ENCODE measurements at regions not wholly inside any gene's neighbourhood (a gene's known extent, or its start where the extent isn't known, plus 50 kb on each side); places are given as distances from the start of the nearest gene placed in this dataset.
"Not testable (repeated sequence)": the region's sequence is repeated elsewhere in the genome, so short reads cannot be mapped to it uniquely, and the experiment has no call there.

GRCh38 chrX:87003031-87003430 is 514.6 kb upstream of the KLHL4 start:
- no peaks in the 10 kb centered on the region for H3K4me1 ChIP-seq (ENCODE audit: control insufficient read depth, insufficient read depth, low read length)
- no peaks in the 10 kb centered on the region for H3K27me3 ChIP-seq (ENCODE audit: control insufficient read depth, insufficient read depth, low read length)
- no peaks in the 10 kb centered on the region for H3K9me3 ChIP-seq (ENCODE audit: control insufficient read depth, insufficient read depth, low read length)
- H3K4me3 ChIP-seq (ENCODE audit: low read length), result no peak overlapping the region
- no peak for DNase-seq (ENCODE audit: low read depth, low spot score)
- H3K36me3 ChIP-seq (ENCODE audit: control insufficient read depth, insufficient read depth, low read length), result no peaks in the 10 kb centered on the region
- no peak overlapping the region for H3K27ac ChIP-seq (ENCODE audit: low read length)

GRCh38 chrX:87005183-87005582 is 512.4 kb upstream of the KLHL4 start:
- no CpG with 5 or more reads among the region's 3 CpGs for WGBS (ENCODE audit: insufficient coverage, insufficient read length)
- Histone ChIP-seq H3K27me3 (ENCODE audit: control insufficient read depth, insufficient read depth, low read length) (no peaks in the 10 kb centered on the region), H3K4me1 (ENCODE audit: control insufficient read depth, insufficient read depth, low read length) (no peaks in the 10 kb centered on the region), H3K9me3 (ENCODE audit: control insufficient read depth, insufficient read depth, low read length) (no peaks in the 10 kb centered on the region), H3K4me3 (ENCODE audit: low read length) (no peak overlapping the region), H3K27ac (ENCODE audit: low read length) (no peak overlapping the region), H3K36me3 (ENCODE audit: control insufficient read depth, insufficient read depth, low read length) (no peaks in the 10 kb centered on the region)
- DNase-seq (ENCODE audit: low read depth, low spot score), result no peak

GRCh38 chrX:87005885-87006284 is 511.7 kb upstream of the KLHL4 start:
- Histone ChIP-seq H3K4me1 (ENCODE audit: control insufficient read depth, insufficient read depth, low read length) (no peaks in the 10 kb centered on the region), H3K36me3 (ENCODE audit: control insufficient read depth, insufficient read depth, low read length) (no peaks in the 10 kb centered on the region), H3K27ac (ENCODE audit: low read length) (no peak overlapping the region), H3K9me3 (ENCODE audit: control insufficient read depth, insufficient read depth, low read length) (no peaks in the 10 kb centered on the region), H3K27me3 (ENCODE audit: control insufficient read depth, insufficient read depth, low read length) (no peaks in the 10 kb centered on the region), H3K4me3 (ENCODE audit: low read length) (no peak overlapping the region)
- DNase-seq (ENCODE audit: low read depth, low spot score), result no peak

- Histone ChIP-seq H3K9me3 (ENCODE audit: control insufficient read depth, insufficient read depth, low read length) (no peaks in the 10 kb centered on the region), H3K4me1 (ENCODE audit: control insufficient read depth, insufficient read depth, low read length) (no peaks in the 10 kb centered on the region), H3K36me3 (ENCODE audit: control insufficient read depth, insufficient read depth, low read length) (no peaks in the 10 kb centered on the region), H3K27me3 (ENCODE audit: control insufficient read depth, insufficient read depth, low read length) (no peaks in the 10 kb centered on the region), H3K4me3 (ENCODE audit: low read length) (no peak overlapping the region), H3K27ac (ENCODE audit: low read length) (no peak overlapping the region)
- DNase-seq (ENCODE audit: low read depth, low spot score), result no peak
These were observed 511.0 kb upstream of the KLHL4 start for GRCh38 chrX:87006561-87006960.

- WGBS (ENCODE audit: insufficient coverage, insufficient read length), result no CpG with 5 or more reads among the region's 2 CpGs
- H3K27ac ChIP-seq (ENCODE audit: low read length), result no peak overlapping the region
- no peaks in the 10 kb centered on the region for H3K9me3 ChIP-seq (ENCODE audit: control insufficient read depth, insufficient read depth, low read length)
These were observed 500.4 kb upstream of the KLHL4 start for GRCh38 chrX:87017210-87017609.

GRCh38 chrX:87033115-87033514 is 484.5 kb upstream of the KLHL4 start:
- DNase-seq (ENCODE audit: low read depth, low spot score); H3K36me3 ChIP-seq (ENCODE audit: control insufficient read depth, insufficient read depth, low read length); H3K4me1 ChIP-seq (ENCODE audit: control insufficient read depth, insufficient read depth, low read length); H3K4me3 ChIP-seq (ENCODE audit: low read length); H3K9me3 ChIP-seq (ENCODE audit: control insufficient read depth, insufficient read depth, low read length); H3K27me3 ChIP-seq (ENCODE audit: control insufficient read depth, insufficient read depth, low read length); H3K27ac ChIP-seq (ENCODE audit: low read length): not testable (repeated sequence)
- WGBS (ENCODE audit: insufficient coverage, insufficient read length), result no CpG with 5 or more reads among the region's 25 CpGs

More at GRCh38 chrX:87017210-87017609, 500.4 kb upstream of the KLHL4 start:
- Histone ChIP-seq H3K36me3 (ENCODE audit: control insufficient read depth, insufficient read depth, low read length) (no peaks in the 10 kb centered on the region), H3K4me1 (ENCODE audit: control insufficient read depth, insufficient read depth, low read length) (no peaks in the 10 kb centered on the region), H3K27me3 (ENCODE audit: control insufficient read depth, insufficient read depth, low read length) (no peaks in the 10 kb centered on the region), H3K4me3 (ENCODE audit: low read length) (no peak overlapping the region)
- DNase-seq (ENCODE audit: low read depth, low spot score), result no peak

- H3K36me3 ChIP-seq (ENCODE audit: control insufficient read depth, insufficient read depth, low read length), result no peaks in the 10 kb centered on the region
- H3K27ac ChIP-seq (ENCODE audit: low read length), result no peak overlapping the region
- no peaks in the 10 kb centered on the region for H3K9me3 ChIP-seq (ENCODE audit: control insufficient read depth, insufficient read depth, low read length)
- H3K4me3 ChIP-seq (ENCODE audit: low read length), result no peak overlapping the region
- DNase-seq (ENCODE audit: low read depth, low spot score), result no peak
- no peaks in the 10 kb centered on the region for H3K27me3 ChIP-seq (ENCODE audit: control insufficient read depth, insufficient read depth, low read length)
- H3K4me1 ChIP-seq (ENCODE audit: control insufficient read depth, insufficient read depth, low read length), result no peaks in the 10 kb centered on the region
- WGBS (ENCODE audit: insufficient coverage, insufficient read length), result no CpG with 5 or more reads among the region's 4 CpGs
These were observed 472.2 kb upstream of the KLHL4 start for GRCh38 chrX:87045352-87045751.

- Histone ChIP-seq H3K4me3 (ENCODE audit: low read length) (no peak overlapping the region), H3K9me3 (ENCODE audit: control insufficient read depth, insufficient read depth, low read length) (no peaks in the 10 kb centered on the region), H3K4me1 (ENCODE audit: control insufficient read depth, insufficient read depth, low read length) (no peaks in the 10 kb centered on the region), H3K27ac (ENCODE audit: low read length) (no peak overlapping the region), H3K36me3 (ENCODE audit: control insufficient read depth, insufficient read depth, low read length) (no peaks in the 10 kb centered on the region), H3K27me3 (ENCODE audit: control insufficient read depth, insufficient read depth, low read length) (no peaks in the 10 kb centered on the region)
- no CpG with 5 or more reads among the region's 3 CpGs for WGBS (ENCODE audit: insufficient coverage, insufficient read length)
- DNase-seq (ENCODE audit: low read depth, low spot score), result no peak
These were observed 468.0 kb upstream of the KLHL4 start for GRCh38 chrX:87049567-87049966.

GRCh38 chrX:87063642-87064041 is 454.0 kb upstream of the KLHL4 start:
- no peaks in the 10 kb centered on the region for H3K9me3 ChIP-seq (ENCODE audit: control insufficient read depth, insufficient read depth, low read length)
- H3K27ac ChIP-seq (ENCODE audit: low read length), result no peak overlapping the region
- no peak overlapping the region for H3K4me3 ChIP-seq (ENCODE audit: low read length)
- H3K36me3 ChIP-seq (ENCODE audit: control insufficient read depth, insufficient read depth, low read length), result no peaks in the 10 kb centered on the region
- H3K4me1 ChIP-seq (ENCODE audit: control insufficient read depth, insufficient read depth, low read length), result no peaks in the 10 kb centered on the region
- DNase-seq (ENCODE audit: low read depth, low spot score), result no peak
- no CpG with 5 or more reads among the region's 2 CpGs for WGBS (ENCODE audit: insufficient coverage, insufficient read length)
- H3K27me3 ChIP-seq (ENCODE audit: control insufficient read depth, insufficient read depth, low read length), result no peaks in the 10 kb centered on the region

GRCh38 chrX:87064502-87064901 is 453.1 kb upstream of the KLHL4 start:
- H3K36me3 ChIP-seq (ENCODE audit: control insufficient read depth, insufficient read depth, low read length), result no peaks in the 10 kb centered on the region
- H3K4me3 ChIP-seq (ENCODE audit: low read length), result no peak overlapping the region
- no peaks in the 10 kb centered on the region for H3K4me1 ChIP-seq (ENCODE audit: control insufficient read depth, insufficient read depth, low read length)
- no peaks in the 10 kb centered on the region for H3K27me3 ChIP-seq (ENCODE audit: control insufficient read depth, insufficient read depth, low read length)
- DNase-seq (ENCODE audit: low read depth, low spot score), result no peak
- H3K27ac ChIP-seq (ENCODE audit: low read length), result no peak overlapping the region
- no peaks in the 10 kb centered on the region for H3K9me3 ChIP-seq (ENCODE audit: control insufficient read depth, insufficient read depth, low read length)

GRCh38 chrX:87067795-87068369 is 449.7 kb upstream of the KLHL4 start:
- no peak overlapping the region for H3K4me3 ChIP-seq (ENCODE audit: low read length)
- H3K27ac ChIP-seq (ENCODE audit: low read length), result no peak overlapping the region
- no peak for DNase-seq (ENCODE audit: low read depth, low spot score)
- H3K4me1 ChIP-seq (ENCODE audit: control insufficient read depth, insufficient read depth, low read length), result no peaks in the 10 kb centered on the region
- no peaks in the 10 kb centered on the region for H3K27me3 ChIP-seq (ENCODE audit: control insufficient read depth, insufficient read depth, low read length)
- H3K36me3 ChIP-seq (ENCODE audit: control insufficient read depth, insufficient read depth, low read length), result no peaks in the 10 kb centered on the region
- no peaks in the 10 kb centered on the region for H3K9me3 ChIP-seq (ENCODE audit: control insufficient read depth, insufficient read depth, low read length)

Data from iPS DF 6.9 (cell line).